ENCODE measurements at regions not wholly inside any gene's neighbourhood (a gene's known extent, or its start where the extent isn't known, plus 50 kb on each side); places are given as distances from the start of the nearest gene placed in this dataset.

GRCh38 chr20:43244647-43245046 lies 54.9 kb upstream of the PTPRT start:
- no peak for DNase-seq (ENCODE audit: low read depth in 2 of 2)

- no peak for DNase-seq (ENCODE audit: low read depth in 2 of 2)
Measured at GRCh38 chr20:43243672-43244269, 54.1 kb upstream of the PTPRT start.

GRCh38 chr20:43241057-43241702 lies 51.5 kb upstream of the PTPRT start:
- no peak for DNase-seq (ENCODE audit: low read depth in 2 of 2)

Data from fibroblast of skin of left biceps (primary cell).